GM23248 (cell line): ENCODE measurements at regions not wholly inside any gene's neighbourhood (a gene's known extent, or its start where the extent isn't known, plus 50 kb on each side); places are given as distances from the start of the nearest gene placed in this dataset.
"Not testable (repeated sequence)": the region's sequence is repeated elsewhere in the genome, so short reads cannot be mapped to it uniquely, and the experiment has no call there.

Experiments
- DNase-seq: peaks from one replicate; pipeline ENCODE4 v3.0.0-alpha.2; 2015
- H2AFZ ChIP-seq: fragments of 200-600 bp; sonication (generic); 2 replicates; pipeline ENCODE4 v1.6.1; 2016; ENCODE audit warnings: antibody characterized with exemption
- H3F3A ChIP-seq: fragments of 200-600 bp; sonication (generic); 2 replicates; pipeline ENCODE4 v1.6.1; 2016; ENCODE audit warnings: mild to moderate bottlenecking, antibody characterized with exemption, mixed run types; ENCODE audit not compliant: insufficient read depth
- H3K27ac ChIP-seq: fragments of 200-600 bp; sonication (generic); 2 replicates; pipeline ENCODE4 v1.5.1; 2016; ENCODE audit warnings: mild to moderate bottlenecking
- H3K27me3 ChIP-seq: fragments of 200-600 bp; sonication (generic); replicated peaks from 2 replicates; pipeline ENCODE4 v1.6.1; 2016; ENCODE audit warnings: mild to moderate bottlenecking; ENCODE audit not compliant: insufficient read depth
- H3K36me3 ChIP-seq: fragments of 200-600 bp; sonication (generic); 2 replicates; pipeline ENCODE4 v1.6.1; 2016; ENCODE audit warnings: low read depth, mild to moderate bottlenecking
- H3K4me1 ChIP-seq: fragments of 200-600 bp; sonication (generic); 2 replicates; pipeline ENCODE4 v1.6.1; 2016; ENCODE audit warnings: mild to moderate bottlenecking; ENCODE audit not compliant: insufficient read depth
- H3K4me2 ChIP-seq: fragments of 200-600 bp; sonication (generic); one replicate; pipeline ENCODE4 v1.6.1; 2016; ENCODE audit warnings: mild to moderate bottlenecking; ENCODE audit not compliant: unreplicated experiment
- H3K4me3 ChIP-seq: fragments of 200-600 bp; sonication (generic); 2 replicates; pipeline ENCODE4 v1.5.1; 2016; ENCODE audit warnings: mild to moderate bottlenecking
- H3K79me2 ChIP-seq: fragments of 200-600 bp; sonication (generic); 2 replicates; pipeline ENCODE4 v1.6.1; 2016; ENCODE audit warnings: mild to moderate bottlenecking; ENCODE audit not compliant: insufficient read depth
- H3K9ac ChIP-seq: fragments of 200-600 bp; sonication (generic); 2 replicates; pipeline ENCODE4 v1.6.1; 2016; ENCODE audit warnings: mild to moderate bottlenecking
- H3K9me2 ChIP-seq: fragments of 200-600 bp; sonication (generic); 2 replicates; pipeline ENCODE4 v1.6.1; 2016; ENCODE audit warnings: mixed run types, mild to moderate bottlenecking, moderate library complexity; ENCODE audit not compliant: insufficient read depth
- H3K9me3 ChIP-seq: fragments of 200-600 bp; sonication (generic); one replicate; pipeline ENCODE4 v1.6.1; 2017; ENCODE audit warnings: low read depth
- H4K20me1 ChIP-seq: fragments of 200-600 bp; sonication (generic); 2 replicates; pipeline ENCODE4 v1.6.0; 2016; ENCODE audit not compliant: insufficient read depth
- EZH2 ChIP-seq: fragments of 200-600 bp; sonication (generic); IDR thresholded peaks from 2 replicates; pipeline ENCODE4 v1.6.1; 2018; ENCODE audit warnings: antibody characterized with exemption, mild to moderate bottlenecking; ENCODE audit not compliant: insufficient read depth, poor library complexity, severe bottlenecking
- EZH2phosphoT487 ChIP-seq: fragments of 200-600 bp; sonication (generic); IDR thresholded peaks from 2 replicates; pipeline ENCODE4 v1.6.1; 2018; ENCODE audit warnings: antibody characterized with exemption, moderate library complexity, mild to moderate bottlenecking, low read depth; ENCODE audit not compliant: insufficient read depth
- WGBS, 2 experiments: methylation state at CpG; one replicate each; pipeline ENCODE4 v1.1.6; 2015 to 2017; ENCODE audit warnings: low lambda C conversion rate in 2 of 2, low coverage in 1 of 2; ENCODE audit errors: missing lambda C conversion rate in 2 of 2; 5-methylcytosine and 5-hydroxymethylcytosine counted together
- in situ Hi-C: fragments of 300-500 bp; cut with MboI; formaldehyde crosslinking; loops from 2 replicates; pipeline ENCODE4 v1.15.0; 2020

DNA sequence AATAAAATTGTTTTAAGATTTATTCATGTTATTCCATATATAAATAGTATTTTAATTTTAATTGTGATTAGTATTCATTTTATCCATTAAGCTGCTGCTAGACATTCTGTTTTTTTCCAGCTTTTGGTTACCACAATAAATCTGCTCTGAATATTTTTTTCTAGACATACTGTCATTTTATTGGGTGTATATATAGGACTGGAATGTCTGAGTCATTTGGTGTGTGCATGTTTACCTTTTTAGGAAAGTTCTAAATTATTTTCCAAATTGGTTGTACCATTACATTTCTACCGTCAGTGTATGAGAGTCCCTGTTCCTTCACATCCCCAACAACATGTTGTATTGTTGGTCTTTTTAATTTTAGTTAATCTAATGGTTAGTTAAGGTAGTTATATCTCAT is 1138.1 kb downstream of the REEP3 start:
- Histone ChIP-seq H3K9me3 (no peaks in the 10 kb centered on the region), H3K27me3 (no peaks in the 10 kb centered on the region), H4K20me1 (no peaks in the 10 kb centered on the region), H3K9ac (no peak overlapping the region), H3K4me1 (no peaks in the 10 kb centered on the region), H3K27ac (no peak overlapping the region), H2AFZ (no peak overlapping the region), H3K9me2 (no peaks in the 10 kb centered on the region), H3K36me3 (no peaks in the 10 kb centered on the region), H3K79me2 (no peaks in the 10 kb centered on the region), H3K4me2 (no peak overlapping the region), H3F3A (no peaks in the 10 kb centered on the region), H3K4me3 (no peak overlapping the region)
- in situ Hi-C loops = no loop called here
- 19 to 44% methylated on average over 1 of the region's 1 CpG for WGBS, 2 experiments
- no peak for DNase-seq
- TF ChIP-seq EZH2 (no peak), EZH2phosphoT487 (no peak)

GRCh38 chr10:64682043-64682442 is 1160.8 kb downstream of the REEP3 start:
- no peaks in the 10 kb centered on the region for H3K27me3 ChIP-seq
- 54 to 64% methylated on average over 3 of the region's 3 CpGs for WGBS, 2 experiments
- H4K20me1 ChIP-seq = no peaks in the 10 kb centered on the region
- H3K27ac ChIP-seq = no peak overlapping the region
- TF ChIP-seq EZH2phosphoT487 (no peak), EZH2 (no peak)
- in situ Hi-C loops = no loop called here
- H3K79me2 ChIP-seq = no peaks in the 10 kb centered on the region
- DNase-seq = no peak
- no peak overlapping the region for H3K9ac ChIP-seq
- H3K4me1 ChIP-seq = no peaks in the 10 kb centered on the region
- no peak overlapping the region for H3K4me3 ChIP-seq
- no peaks in the 10 kb centered on the region for H3F3A ChIP-seq
- H3K9me2 ChIP-seq = no peaks in the 10 kb centered on the region
- H3K9me3 ChIP-seq = no peaks in the 10 kb centered on the region
- H3K4me2 ChIP-seq = no peak overlapping the region
- no peak overlapping the region for H2AFZ ChIP-seq
- no peaks in the 10 kb centered on the region for H3K36me3 ChIP-seq

- H3K79me2 ChIP-seq = no peaks in the 10 kb centered on the region
- H3K4me2 ChIP-seq = no peak overlapping the region
- H3K4me1 ChIP-seq = no peaks in the 10 kb centered on the region
- TF ChIP-seq EZH2 = no peak
- TF ChIP-seq EZH2phosphoT487 = no peak
- H3K9ac ChIP-seq = no peak overlapping the region
- DNase-seq = no peak
- H2AFZ ChIP-seq = no peak overlapping the region
- H3K27ac ChIP-seq = no peak overlapping the region
- in situ Hi-C loops = no loop called here
- H3K36me3 ChIP-seq = no peaks in the 10 kb centered on the region
- no peaks in the 10 kb centered on the region for H3K27me3 ChIP-seq
- H4K20me1 ChIP-seq = no peaks in the 10 kb centered on the region
- H3K9me2 ChIP-seq = no peaks in the 10 kb centered on the region
- WGBS, 2 experiments = 1 to 4% methylated on average over 3 of the region's 3 CpGs
- H3K9me3 ChIP-seq = peaks cover 3% of the 10 kb centered on the region
- H3K4me3 ChIP-seq = no peak overlapping the region
- H3F3A ChIP-seq = no peaks in the 10 kb centered on the region
These were observed 1169.0 kb downstream of the REEP3 start for GRCh38 chr10:64690194-64690593.

DNA sequence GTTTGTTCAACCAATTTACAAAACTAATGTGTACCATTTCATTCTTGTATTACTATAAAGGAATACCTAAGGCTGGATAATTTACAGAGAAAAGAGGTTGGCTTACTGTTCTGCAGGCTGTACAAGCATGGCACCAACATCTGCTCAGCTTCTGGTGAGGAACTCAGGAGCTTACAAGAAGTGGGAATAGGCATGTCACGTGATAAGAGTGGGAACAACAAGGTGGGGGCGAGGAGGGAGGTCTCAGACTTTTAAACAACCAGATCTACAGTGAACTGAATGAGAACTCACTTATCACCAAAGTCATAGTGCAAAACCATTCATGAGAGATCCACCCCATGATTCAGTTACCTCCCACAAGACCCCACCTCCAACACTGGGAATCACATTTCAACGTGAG is 1178.0 kb downstream of the REEP3 start:
- WGBS, 2 experiments = 0 to 4% methylated on average over 3 of the region's 3 CpGs
- Histone ChIP-seq H3K4me1 (no peaks in the 10 kb centered on the region), H3K79me2 (no peaks in the 10 kb centered on the region), H3K9me2 (no peaks in the 10 kb centered on the region), H2AFZ (no peak overlapping the region), H3F3A (no peaks in the 10 kb centered on the region), H3K27me3 (no peaks in the 10 kb centered on the region), H3K4me3 (no peak overlapping the region), H3K27ac (no peak overlapping the region), H3K9ac (no peak overlapping the region), H4K20me1 (no peaks in the 10 kb centered on the region), H3K9me3 (no peaks in the 10 kb centered on the region), H3K4me2 (no peak overlapping the region), H3K36me3 (no peaks in the 10 kb centered on the region)
- TF ChIP-seq EZH2 (no peak), EZH2phosphoT487 (no peak)
- in situ Hi-C loops = no loop called here
- DNase-seq = no peak

- H3K27ac ChIP-seq, H3K27me3 ChIP-seq, H3K36me3 ChIP-seq, H2AFZ ChIP-seq, H3K9ac ChIP-seq, H3K9me3 ChIP-seq, H3K4me3 ChIP-seq, H3K4me2 ChIP-seq, H3K9me2 ChIP-seq, H3F3A ChIP-seq, in situ Hi-C loops, H3K79me2 ChIP-seq, H4K20me1 ChIP-seq, DNase-seq, H3K4me1 ChIP-seq: not testable (repeated sequence)
- 17 to 24% methylated on average over 3 of the region's 3 CpGs for WGBS, 2 experiments
These were observed 1180.9 kb downstream of the REEP3 start for GRCh38 chr10:64702086-64702485.
